ENCODE measurements at regions not wholly inside any gene's neighbourhood (a gene's known extent, or its start where the extent isn't known, plus 50 kb on each side); places are given as distances from the start of the nearest gene placed in this dataset.

DNA sequence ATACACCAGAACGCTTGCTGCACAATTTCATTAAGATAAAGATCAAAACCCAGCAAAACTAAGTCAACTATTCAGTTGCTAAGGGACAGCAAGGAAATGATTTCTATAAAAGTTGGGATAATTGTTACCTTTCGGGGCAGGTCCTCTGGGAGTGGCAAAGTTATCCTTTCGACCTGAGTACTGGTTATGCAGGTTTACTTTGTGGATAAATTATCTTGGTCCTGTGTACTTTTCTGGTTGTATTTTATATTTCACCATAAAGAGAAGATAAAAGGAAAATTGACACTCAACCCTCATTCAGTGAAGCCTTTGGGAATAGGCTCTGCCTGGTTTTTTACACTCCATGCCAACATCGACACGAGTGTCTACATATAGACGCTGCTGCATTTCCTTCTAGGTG is 146.5 kb downstream of the SYK start:
- DNase-seq, result no peak

DNA sequence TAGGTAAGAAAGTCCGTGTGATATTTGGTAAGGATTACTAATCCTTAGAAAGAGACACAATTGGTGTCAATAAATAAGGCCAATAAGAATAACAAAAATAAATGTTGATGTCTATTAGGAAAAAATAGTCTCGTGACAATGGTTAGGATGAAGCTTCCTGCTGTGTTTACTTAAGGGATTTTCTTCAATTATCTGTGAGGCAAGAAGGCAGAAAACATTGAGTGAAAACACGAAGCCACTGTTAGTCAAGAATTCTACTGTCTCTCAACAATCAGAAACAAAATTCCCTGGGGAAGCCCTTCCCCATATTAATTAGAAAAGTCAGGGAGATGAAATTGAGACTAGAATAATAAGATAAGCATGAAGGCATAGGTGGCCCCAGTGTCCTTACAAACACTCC is 149.0 kb downstream of the SYK start:
- no peak for DNase-seq

DNA sequence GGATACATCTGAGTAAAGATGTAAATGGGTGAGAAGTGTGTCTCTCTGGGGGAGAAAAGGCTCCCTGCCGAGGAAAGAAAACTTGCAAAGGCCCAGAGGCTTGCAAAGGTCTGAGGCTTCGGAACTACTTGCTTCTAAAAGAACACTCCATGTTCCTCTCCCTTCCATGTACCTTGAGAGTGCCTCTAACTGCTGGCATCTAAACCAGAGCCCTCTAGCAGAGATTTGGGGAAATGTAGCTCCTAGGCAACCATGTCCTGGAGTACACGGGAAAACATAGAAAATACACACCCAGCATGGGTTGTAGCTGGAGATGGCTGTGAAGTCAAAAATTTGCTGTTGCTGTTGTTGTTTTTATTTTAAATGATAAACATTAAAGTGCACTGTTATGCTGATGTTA is 151.6 kb downstream of the SYK start:
- DNase-seq, result no peak

DNA sequence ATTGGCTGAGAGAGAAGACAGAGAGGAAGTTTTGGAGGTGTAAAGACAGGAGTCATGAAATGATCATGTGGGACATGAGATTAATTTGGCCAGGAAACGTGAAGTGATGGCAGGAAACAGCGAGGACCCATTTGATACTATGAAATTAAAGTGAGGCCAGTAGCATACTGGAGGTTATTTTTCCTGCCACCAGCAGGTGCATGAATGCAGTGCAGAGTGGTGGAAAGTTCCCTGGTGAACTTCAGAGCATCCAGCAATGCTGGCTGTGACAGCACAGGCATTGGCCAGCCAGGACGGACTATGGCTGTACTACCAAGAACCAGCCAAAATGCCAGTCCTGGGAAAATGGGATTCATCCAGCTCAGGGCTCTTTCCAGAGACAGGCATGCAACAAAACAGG is 152.2 kb downstream of the SYK start:
- no peak for DNase-seq

DNA sequence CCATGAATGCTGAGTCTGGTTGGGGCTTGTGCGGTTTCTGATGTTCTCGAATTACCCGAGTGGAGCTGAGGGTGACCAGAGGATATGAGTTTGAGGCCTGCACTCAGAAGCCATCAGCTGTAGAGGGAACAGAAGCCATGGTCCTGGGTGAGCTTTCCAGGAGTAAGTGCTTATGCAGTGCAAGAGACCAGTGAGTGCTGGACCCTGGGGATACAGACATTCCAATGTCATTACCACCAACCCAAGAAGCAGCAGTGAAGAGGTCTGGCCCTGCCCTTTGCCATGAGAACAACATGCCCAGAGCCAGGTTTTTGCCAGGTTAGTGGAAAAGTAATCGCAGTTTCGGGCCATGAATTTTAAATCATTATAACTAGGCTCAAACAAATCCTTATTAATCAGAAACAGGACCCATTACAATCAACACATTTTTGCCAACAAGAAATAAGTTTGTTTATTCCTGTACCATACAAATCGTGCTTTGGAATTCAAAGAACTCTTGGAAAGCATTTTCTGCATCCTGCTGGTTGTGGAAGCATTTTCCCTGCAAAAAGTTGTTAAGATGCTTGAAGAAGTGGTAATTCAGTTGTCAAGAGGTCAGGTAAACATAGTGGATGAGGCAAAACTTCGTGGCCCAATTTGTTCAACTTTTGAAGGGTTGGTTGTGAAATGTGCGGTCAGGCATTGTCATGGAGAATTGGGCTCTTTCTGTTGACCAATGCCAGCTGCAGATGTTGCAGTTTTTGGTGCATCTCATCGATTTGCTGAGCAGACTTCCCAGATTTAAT is 154.6 kb downstream of the SYK start:
- DNase-seq, result no peak

DNA sequence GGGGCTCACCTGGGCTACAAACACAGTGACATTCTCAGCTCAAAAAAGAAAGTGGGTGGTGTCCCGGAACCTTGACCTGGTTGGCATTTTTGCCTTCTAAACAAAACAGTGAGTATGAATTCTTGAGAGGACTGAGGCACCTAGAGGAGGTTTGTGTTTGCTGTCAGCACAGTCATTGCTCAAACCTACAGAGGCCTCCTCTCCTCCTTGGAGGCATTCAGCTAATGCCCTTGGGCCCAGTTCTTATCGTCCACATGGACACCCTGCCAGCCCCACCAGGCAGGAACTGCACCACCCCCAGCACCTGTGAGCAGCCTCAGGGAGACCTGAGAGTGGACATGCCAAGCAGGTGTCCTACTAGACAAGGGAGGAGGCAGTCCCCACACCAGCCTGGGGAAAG is 156.7 kb downstream of the SYK start:
- DNase-seq, result no peak

DNA sequence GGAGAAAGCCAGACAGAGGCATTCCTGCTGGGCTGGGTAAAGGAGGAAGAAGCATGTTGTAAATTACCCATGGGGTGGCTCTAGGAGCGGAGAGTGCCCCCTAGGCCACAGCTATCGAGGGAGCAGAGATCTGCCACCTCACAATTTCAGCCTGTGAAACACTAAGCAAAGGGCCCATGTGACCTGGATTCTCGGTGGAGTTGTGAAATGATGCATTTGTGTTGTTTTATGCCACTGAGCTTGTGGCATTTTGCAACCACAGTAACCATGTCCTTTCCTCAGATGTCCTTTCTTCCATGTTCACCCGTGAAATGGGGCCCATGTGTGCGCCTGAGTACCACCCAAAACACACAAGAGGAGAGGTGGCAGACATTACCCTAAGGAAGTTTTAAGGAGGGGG is 159.3 kb downstream of the SYK start:
- DNase-seq, result no peak

DNA sequence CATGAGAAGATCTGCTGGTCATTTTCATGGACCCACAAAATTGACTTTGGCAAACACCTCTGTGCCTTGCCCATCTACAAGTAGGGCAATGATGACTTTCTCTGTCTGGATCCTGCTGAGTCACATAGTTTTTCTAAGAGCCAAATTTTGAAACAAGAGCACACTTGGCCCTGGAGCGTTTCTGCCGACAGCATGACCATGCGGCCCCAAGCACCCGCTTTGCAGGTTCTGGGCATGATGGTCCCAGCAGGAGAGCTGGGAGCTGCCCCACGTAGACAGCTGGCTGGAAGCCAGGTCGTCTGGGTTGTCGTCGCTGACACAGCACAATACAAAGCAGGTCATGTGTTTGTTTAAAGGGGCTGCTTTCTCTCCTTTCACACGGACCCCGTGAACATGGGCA is 159.8 kb downstream of the SYK start:
- DNase-seq, result no peak

DNA sequence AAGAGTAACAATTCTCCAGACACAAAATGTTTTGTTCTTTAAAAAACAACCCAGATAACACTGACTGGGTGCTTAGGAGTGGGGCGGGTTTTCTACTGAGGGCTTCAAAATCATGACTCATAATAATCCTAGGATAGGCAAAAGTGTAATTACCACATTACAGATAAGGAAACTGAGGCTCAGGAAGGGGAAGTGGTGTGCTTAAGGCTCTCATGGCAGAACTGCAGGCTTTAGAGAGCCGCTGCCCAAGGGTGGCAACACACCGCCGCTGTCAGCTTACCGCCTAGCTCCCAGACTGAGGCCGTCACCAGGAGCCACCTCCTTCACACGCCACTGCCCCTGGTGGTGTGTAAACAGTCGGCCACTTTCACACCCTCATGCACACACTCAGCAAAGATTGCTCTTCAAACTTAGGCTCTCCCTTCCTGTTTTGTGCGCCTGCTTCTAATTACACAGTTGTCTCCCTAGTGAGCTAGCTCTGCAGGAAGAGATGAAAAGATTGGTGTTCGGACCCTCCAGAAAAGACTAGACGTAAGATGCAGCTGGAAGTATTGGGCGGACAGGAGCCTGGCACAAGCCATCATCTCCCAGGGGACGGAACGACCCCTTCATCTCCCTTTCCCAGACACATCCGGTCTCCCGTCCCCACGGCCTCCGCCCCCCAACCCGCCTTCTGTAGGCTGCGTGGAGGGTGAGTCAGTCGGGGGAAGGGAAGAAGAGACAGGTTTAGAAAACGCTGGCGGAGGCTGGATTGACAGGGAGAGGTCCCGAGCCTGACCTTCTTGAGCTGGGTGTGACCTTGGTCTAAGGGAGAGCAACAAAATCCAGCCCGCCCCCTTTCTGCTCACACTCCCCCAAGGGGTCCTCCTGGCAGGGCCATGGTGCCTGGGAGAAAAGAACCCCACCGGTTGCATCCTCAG is 162.7 kb downstream of the SYK start:
- DNase-seq, result peak; percentile 27

DNA sequence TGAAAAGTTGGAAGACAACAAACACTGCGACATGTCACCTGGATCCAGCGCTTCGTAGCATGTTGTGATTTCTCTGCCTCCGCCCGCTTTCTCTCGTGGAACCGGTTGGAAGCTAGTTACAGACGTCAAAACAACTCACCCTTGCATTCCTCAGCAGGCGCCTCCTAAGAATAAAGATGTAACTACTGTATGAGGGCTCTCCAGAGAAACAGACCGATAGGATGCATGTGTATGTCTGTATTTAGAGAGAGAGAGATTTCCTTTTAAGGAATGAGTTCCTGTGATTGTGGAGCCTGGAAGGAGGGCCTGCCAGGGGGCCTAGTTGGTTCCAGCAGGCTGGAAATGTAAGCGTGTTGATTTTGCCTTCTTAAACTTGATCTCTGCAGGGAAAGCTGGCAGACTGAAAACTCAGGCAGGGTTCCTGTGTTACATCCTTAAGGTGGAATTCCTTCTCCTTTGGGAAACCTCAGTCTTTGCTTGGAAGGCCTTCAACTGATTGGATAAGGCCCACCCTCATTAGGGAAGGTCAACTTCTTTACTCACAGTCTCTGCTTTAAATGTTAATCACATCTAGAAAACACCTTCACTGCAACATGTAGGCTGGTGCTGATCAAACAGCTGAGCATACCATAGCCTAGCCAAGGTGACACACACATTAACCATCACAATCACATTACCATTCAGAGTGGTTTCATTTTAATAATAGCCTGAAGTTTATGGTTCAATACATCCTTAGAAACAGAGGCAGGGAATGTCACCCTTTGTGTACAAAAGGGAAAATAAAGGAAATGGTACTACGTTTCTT is 163.8 kb downstream of the SYK start:
- no peak for DNase-seq

DNA sequence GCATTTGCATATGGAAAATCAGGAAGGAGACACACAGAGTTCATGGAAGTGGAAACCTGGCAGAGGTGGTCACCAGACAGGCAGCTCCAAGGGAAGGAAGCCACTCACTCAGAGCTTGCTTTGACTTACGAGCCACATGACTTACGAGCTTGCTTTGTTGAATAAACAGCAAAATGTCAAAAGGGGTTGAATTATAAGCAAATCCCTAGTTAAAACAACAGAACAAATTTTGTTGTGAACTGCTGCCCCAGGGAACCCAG is 164.3 kb downstream of the SYK start:
- DNase-seq, result no peak

DNA sequence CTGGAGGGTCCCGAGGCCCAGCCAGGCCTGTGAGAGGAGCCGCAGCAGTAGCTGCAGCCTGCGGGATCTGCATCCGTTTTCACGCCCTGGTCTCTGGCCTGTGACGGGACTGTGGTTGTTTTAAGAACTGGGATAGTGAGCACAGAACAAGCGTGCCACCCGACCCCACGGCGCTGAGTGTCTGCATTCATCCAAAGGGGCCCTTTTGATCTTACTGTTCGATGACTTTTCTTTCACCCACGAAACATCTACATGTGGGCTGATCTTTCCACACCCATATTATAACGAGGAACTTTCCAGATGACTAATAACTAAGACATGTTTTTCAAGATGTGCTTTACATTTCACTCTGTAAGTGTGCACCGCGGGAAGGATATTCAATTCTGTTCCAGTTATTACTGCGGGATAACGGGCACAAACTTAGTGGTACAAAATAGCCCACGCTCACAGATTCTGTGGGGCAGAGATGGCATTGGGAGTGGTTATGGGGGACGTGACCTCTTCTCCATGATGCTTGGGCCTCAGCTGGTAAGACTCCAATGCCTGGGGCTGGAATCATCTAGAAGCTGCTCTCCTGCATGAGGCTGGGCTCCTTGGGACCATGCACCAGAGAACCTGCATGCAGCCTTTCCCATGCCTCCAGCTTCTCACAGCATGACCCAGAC is 165.0 kb downstream of the SYK start:
- peak; percentile 69 for DNase-seq

DNA sequence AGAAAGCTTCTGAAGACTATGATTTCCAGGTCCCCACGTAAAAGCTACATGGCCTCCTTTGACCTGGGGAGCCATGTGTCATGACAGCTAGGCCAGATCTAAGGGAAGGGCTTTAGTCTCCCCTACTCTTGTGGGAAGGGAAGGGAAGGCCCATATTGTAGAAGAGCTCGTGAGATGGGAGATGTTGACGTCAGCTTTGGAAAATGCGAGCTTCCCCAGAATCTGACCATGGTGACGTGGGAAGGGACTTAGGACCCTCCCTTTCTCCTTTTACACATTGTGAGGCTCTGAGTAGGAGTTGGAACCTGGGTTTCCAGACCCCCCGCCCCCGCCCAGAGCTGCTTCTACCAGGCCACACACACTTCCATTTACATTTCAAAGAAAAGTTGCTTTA is 165.5 kb downstream of the SYK start:
- no peak for DNase-seq

DNA sequence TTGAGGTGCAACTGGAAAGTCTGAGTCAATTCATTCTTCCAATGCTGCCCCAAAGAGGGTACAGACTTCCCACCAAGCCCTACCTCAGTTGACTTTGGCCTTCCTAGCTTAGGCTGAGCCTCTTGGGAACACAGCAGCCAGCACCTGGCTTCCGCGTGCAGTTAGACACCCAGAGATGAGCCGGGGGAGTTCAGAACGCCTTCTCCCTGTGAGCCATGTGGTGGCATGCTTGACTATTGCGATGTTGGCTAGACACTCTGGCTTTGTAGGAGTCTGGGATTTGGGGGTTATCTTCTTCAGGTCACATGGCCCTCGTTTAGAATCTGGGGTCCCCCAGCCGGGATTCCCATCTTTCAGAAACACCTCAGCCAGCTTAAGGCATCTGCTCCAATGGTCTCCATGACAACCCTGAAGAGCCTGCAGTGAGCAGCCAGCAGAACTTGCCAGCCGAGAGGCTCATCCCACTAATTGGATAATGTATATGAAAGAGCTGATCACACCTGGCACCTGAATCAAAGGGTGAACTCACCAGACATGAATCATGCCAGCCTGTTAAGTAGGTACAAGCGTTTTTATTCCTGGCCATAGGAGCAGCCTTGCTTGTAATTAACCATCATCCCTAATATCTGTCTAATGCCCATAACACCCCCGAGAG is 167.5 kb downstream of the SYK start:
- no peak for DNase-seq

DNA sequence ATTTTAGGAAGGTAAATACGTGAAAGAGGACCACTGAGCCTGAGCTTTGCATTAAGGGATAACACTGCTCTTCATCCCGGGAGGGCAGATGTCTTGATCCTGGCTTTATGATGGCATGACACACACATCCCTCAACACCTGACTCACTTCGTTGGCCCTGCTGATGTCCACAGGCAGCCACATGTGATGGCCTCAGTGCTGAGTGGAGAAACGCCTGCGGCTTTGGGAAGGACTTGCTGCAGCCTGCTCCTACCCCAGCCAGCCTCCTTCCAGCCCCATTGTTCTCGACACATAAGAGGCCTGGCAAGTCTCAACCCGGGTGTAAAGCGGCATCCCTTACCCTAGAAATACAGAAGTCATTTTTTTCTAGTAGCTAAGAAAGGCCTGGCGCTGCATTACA is 169.0 kb downstream of the SYK start:
- no peak for DNase-seq

DNA sequence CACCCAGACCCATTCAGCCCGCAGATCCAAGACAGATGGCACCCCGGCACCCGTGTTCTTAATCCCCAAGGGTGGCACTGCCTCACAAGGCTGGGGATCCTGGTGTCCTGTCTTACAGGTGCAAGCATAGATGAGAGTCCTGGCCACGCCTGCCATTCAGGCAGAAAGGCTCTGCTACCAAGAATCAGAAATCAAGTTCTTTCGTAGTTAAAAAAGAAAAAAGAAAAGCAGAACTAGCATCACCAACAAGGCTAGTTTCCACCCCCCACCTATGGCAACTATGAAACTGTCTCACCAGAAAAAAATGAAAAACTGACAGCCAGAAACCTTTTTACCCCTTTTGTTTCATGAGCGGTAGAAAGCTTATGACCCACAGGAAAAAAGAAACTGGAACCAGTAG is 170.4 kb downstream of the SYK start:
- no peak for DNase-seq

DNA sequence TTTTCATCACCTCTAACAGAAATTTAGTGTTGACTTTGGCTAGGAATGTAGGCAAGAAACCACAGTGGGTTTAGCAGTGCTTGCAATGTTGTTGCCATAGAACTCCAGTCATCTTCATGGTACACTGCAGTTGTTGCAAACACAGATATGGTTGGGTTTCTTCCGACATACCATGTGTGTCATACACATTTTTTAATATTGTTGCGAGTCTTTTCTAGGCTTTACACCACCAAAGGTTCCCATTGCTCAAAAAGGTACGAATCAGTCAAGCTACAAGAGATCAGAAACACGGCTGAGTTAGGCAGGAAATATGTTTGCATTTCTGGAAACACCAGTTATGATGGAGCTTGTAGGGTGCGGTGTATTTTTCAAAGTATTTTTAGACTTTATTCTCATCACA is 172.4 kb downstream of the SYK start:
- DNase-seq, result no peak

DNA sequence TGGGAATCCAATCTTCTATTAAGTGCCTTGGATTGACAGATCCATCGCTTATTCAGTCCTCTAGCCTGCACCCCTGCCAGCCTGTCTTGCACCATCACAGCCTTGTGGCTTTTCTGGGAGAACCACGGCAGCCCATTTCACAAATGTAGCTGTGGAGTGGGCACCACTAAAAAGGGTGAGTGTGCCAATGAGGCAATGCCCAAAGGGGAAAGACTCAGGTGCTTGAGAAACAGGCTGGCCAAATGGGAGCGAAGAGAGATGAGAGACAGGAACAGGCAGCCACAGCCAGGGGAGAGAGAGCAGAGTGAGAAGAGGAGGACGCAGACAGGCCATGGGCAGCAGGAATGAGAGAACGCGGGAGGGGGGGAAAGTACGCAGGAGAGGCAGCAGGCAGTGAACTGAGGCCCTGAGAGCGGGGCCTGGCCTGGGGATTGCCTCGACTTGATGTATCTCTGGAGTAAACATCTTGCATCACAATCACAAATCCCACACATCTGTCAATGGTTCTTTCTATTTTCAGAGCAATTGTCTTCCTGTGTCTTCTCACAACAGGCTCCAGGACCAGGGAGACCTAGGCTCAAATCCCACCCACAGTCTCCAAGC is 173.1 kb downstream of the SYK start:
- DNase-seq, result no peak

DNA sequence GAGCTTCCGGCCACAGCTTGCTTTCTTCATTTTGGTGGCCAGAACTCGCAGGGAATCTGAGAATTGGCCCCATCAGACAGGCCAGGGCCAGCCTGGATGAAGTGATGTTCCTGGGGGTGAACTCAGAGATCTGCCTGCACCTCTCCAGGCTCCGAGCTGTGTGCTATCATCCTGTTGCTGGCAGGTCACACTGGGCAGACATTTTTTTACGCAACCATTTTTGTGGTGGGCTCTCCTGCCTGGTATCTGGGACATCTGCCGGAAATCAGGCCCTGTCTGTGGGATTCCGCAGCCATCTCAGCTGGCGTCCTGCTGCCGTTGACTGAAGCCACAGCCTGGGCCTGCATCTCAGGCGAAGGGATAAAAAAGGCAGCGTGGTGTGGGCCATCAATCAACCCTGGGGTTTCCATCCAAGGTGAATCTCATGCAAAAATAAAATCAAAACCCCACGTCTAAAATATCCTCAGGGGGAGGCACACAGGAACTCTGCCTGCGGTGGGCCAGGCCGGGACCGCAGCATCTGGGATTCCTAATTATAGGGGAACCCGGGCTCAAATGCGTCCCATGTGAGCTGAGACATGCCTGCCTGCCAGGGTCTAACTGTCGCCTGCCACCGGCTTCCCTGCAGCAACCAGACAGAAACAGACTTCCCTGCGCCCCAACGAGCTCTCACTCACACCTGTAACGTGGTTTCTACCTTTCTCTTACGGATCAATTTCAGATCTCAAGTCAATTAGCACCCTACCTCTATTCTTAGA is 174.3 kb downstream of the SYK start:
- DNase-seq, result no peak

DNA sequence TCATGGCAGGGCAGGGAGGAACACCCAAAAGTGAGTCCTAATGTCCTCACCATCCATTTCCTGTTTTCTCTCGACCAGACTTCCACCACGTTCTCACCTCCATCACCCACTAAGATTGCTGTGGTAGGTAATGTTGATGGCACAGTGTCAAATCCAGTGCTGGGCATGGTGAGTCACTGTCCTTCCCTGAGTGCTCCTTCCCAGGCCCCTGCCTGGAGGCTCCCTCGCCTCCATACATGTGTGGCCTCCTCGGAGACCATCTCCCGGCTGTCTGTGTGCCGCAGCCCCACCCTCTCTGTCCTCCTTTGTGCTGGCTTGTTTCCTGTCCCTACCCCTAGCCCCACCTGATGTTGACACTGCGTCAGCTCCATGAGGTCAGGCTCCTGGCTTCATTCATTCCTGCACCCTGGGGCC is 177.5 kb downstream of the SYK start:
- no peak for DNase-seq

DNA sequence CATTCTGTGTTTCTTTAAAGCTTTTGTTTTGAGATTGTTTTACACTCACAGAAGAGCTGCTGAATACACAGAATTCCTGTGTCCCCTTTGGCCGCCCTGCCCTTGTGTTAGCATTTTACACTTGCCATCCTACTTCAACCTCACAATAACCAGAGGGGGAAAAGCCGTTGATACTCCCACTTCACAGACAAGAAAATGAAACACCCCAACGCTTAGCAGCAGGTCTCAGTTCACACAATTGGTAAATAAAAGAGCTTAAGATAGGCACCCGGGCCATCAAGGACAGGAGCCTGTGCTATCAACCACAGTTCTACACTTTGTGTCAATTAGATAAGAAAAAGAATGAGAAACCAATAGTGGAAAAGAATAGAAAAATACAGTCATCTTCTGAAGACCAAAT is 178.0 kb downstream of the SYK start:
- DNase-seq, result no peak
